ENCODE measurements at regions not wholly inside any gene's neighbourhood (a gene's known extent, or its start where the extent isn't known, plus 50 kb on each side); places are given as distances from the start of the nearest gene placed in this dataset.

DNA sequence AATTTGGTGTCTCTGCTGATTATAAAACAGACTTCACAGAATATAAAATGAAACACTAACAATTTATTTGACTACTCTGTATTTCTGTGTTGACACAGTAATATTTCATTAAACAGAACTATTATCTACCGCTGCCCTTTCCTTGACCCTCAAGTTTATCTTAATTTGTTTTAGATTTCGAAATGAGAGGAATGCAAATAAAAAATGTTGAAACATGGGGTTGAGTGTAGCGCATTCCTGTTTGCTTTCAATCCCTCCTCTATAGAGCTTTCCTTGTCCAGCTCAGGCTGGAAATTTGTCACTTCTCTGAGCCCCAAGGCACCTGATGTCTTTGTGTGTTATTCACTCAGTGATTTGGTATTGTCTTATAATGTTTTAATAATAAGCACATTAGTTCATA, 550.2 kb downstream of the ZBBX start (continued):
- TF ChIP-seq ZFP1 (CRISPR knock-in tag; IDR thresholded peaks at IDR 0.05) = peak; percentile 71; the same call in 1 of the 2 replicates
- no peak for TF ChIP-seq IKZF1 (IDR thresholded peaks at IDR 0.05)
- TF ChIP-seq MBD4 (IDR thresholded peaks at IDR 0.05; ENCODE audit: borderline replicate concordance, low read length) = peak; percentile 97
- peak; percentile 63; the same call in 1 of the 2 replicates for TF ChIP-seq PPARG (CRISPR knock-in tag; conservative IDR thresholded peaks at IDR 0.05)
- no peak for TF ChIP-seq ZNF724P (CRISPR knock-in tag; IDR thresholded peaks at IDR 0.05; ENCODE audit: borderline replicate concordance)
- no peak for TF ChIP-seq ZNF292 (CRISPR knock-in tag; IDR thresholded peaks at IDR 0.05; ENCODE audit: borderline replicate concordance, low read depth)
- no peak for TF ChIP-seq PAWR (CRISPR knock-in tag; IDR thresholded peaks at IDR 0.05; ENCODE audit: borderline replicate concordance)
- TF ChIP-seq, protein P1, sequence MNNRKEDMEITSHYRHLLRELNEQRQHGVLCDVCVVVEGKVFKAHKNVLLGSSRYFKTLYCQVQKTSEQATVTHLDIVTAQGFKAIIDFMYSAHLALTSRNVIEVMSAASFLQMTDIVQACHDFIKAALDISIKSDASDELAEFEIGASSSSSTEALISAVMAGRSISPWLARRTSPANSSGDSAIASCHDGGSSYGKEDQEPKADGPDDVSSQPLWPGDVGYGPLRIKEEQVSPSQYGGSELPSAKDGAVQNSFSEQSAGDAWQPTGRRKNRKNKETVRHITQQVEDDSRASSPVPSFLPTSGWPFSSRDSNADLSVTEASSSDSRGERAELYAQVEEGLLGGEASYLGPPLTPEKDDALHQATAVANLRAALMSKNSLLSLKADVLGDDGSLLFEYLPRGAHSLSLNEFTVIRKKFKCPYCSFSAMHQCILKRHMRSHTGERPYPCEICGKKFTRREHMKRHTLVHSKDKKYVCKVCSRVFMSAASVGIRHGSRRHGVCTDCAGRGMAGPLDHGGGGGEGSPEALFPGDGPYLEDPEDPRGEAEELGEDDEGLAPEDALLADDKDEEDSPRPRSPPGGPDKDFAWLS (CRISPR knock-in tag; IDR thresholded peaks at IDR 0.05; ENCODE audit: borderline replicate concordance) = no peak
- no peak for TF ChIP-seq DNMT1 (CRISPR knock-in tag; IDR thresholded peaks at IDR 0.05)
- TF ChIP-seq, protein P2, sequence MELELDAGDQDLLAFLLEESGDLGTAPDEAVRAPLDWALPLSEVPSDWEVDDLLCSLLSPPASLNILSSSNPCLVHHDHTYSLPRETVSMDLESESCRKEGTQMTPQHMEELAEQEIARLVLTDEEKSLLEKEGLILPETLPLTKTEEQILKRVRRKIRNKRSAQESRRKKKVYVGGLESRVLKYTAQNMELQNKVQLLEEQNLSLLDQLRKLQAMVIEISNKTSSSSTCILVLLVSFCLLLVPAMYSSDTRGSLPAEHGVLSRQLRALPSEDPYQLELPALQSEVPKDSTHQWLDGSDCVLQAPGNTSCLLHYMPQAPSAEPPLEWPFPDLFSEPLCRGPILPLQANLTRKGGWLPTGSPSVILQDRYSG (CRISPR knock-in tag; IDR thresholded peaks at IDR 0.05) = no peak
- TF ChIP-seq, protein P3, sequence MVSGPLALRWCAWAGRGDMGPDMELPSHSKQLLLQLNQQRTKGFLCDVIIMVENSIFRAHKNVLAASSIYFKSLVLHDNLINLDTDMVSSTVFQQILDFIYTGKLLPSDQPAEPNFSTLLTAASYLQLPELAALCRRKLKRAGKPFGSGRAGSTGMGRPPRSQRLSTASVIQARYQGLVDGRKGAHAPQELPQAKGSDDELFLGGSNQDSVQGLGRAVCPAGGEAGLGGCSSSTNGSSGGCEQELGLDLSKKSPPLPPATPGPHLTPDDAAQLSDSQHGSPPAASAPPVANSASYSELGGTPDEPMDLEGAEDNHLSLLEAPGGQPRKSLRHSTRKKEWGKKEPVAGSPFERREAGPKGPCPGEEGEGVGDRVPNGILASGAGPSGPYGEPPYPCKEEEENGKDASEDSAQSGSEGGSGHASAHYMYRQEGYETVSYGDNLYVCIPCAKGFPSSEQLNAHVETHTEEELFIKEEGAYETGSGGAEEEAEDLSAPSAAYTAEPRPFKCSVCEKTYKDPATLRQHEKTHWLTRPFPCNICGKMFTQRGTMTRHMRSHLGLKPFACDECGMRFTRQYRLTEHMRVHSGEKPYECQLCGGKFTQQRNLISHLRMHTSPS (CRISPR knock-in tag; IDR thresholded peaks at IDR 0.05; ENCODE audit: low read depth) = no peak
- no peak for TF ChIP-seq ZNF607 (CRISPR knock-in tag; IDR thresholded peaks at IDR 0.05; ENCODE audit: borderline replicate concordance)
- TF ChIP-seq ZMAT3 (CRISPR knock-in tag; conservative IDR thresholded peaks at IDR 0.05) = no peak
- TF ChIP-seq ZIK1 (CRISPR knock-in tag; IDR thresholded peaks at IDR 0.05; ENCODE audit: borderline replicate concordance, low read depth) = no peak
- TF ChIP-seq SIN3A (IDR thresholded peaks at IDR 0.05; ENCODE audit: borderline replicate concordance, low read depth, low read length) = no peak
- peak; percentile 63; the same call in 1 of the 2 replicates for TF ChIP-seq SALL2 (CRISPR knock-in tag; IDR thresholded peaks at IDR 0.05)
- peak; percentile 92 for TF ChIP-seq CEBPG (CRISPR knock-in tag; IDR thresholded peaks at IDR 0.05)
- no peak for TF ChIP-seq AGO1 (IDR thresholded peaks at IDR 0.05; ENCODE audit: low read depth, low read length, poor library complexity, severe bottlenecking)
- no peak for TF ChIP-seq ZNF777 (CRISPR knock-in tag; IDR thresholded peaks at IDR 0.05)
- TF ChIP-seq, protein P4, sequence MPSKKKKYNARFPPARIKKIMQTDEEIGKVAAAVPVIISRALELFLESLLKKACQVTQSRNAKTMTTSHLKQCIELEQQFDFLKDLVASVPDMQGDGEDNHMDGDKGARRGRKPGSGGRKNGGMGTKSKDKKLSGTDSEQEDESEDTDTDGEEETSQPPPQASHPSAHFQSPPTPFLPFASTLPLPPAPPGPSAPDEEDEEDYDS (CRISPR knock-in tag; IDR thresholded peaks at IDR 0.05) = no peak
- TF ChIP-seq PHF8 (CRISPR knock-in tag; IDR thresholded peaks at IDR 0.05) = no peak
- no peak for TF ChIP-seq ZSCAN20 (CRISPR knock-in tag; IDR thresholded peaks at IDR 0.05; ENCODE audit: borderline replicate concordance)
- TF ChIP-seq, protein P5, sequence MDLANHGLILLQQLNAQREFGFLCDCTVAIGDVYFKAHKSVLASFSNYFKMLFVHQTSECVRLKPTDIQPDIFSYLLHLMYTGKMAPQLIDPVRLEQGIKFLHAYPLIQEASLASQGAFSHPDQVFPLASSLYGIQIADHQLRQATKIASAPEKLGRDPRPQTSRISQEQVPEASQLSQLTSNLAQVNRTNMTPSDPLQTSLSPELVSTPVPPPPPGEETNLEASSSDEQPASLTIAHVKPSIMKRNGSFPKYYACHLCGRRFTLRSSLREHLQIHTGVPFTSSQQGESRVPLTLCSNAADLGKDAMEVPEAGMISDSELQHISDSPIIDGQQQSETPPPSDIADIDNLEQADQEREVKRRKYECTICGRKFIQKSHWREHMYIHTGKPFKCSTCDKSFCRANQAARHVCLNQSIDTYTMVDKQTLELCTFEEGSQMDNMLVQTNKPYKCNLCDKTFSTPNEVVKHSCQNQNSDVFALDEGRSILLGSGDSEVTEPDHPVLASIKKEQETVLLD (CRISPR knock-in tag; IDR thresholded peaks at IDR 0.05; ENCODE audit: low read depth) = no peak
- TF ChIP-seq, protein P6, sequence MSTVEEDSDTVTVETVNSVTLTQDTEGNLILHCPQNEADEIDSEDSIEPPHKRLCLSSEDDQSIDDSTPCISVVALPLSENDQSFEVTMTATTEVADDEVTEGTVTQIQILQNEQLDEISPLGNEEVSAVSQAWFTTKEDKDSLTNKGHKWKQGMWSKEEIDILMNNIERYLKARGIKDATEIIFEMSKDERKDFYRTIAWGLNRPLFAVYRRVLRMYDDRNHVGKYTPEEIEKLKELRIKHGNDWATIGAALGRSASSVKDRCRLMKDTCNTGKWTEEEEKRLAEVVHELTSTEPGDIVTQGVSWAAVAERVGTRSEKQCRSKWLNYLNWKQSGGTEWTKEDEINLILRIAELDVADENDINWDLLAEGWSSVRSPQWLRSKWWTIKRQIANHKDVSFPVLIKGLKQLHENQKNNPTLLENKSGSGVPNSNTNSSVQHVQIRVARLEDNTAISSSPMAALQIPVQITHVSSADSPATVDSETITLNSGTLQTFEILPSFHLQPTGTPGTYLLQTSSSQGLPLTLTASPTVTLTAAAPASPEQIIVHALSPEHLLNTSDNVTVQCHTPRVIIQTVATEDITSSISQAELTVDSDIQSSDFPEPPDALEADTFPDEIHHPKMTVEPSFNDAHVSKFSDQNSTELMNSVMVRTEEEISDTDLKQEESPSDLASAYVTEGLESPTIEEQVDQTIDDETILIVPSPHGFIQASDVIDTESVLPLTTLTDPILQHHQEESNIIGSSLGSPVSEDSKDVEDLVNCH (CRISPR knock-in tag; IDR thresholded peaks at IDR 0.05) = no peak

Measured in HepG2 (cell line).